ENCODE measurements at regions not wholly inside any gene's neighbourhood (a gene's known extent, or its start where the extent isn't known, plus 50 kb on each side); places are given as distances from the start of the nearest gene placed in this dataset.

DNA sequence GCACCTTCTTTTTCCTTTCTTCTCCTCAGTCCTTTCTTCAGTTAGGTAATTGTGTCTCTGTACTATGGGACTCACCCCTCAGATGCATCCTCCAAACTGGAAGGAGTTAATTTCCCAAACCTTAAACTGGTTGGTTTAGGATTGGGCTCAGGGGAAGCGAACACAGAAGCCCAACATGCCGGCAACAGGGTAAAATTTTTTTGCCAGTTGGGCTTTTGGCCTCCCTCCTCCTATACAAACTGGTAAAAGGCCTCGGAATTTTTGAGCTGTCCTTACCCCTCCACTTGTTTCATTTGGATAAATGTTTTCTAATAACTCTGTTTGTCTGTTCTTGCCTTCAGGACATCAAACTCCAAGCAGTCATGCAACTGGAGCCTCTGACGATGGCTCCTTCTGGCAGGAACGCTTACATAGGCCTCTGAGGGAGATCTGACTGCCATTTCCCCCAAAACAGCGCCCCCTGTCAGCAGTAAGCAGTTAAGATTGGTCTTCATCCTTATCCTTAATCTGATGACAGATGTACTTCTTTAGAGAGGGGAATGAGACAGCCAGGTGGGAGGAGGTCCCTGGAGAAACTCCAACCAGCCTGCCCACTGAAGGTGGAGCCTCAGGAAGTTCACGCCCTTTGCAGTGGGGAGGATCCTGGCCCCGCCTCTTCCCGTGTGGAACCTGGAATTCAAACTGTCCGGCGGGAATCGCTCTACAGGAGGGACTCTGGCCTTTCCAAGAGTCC, 57.8 kb upstream of the SPINK5 start:
- Mint-ChIP-seq H3K4me3 (ENCODE audit: unreplicated experiment) (no peak overlapping the region), H3K9me3 (ENCODE audit: unreplicated experiment) (peaks cover 16% of the 10 kb centered on the region), H3K27me3 (ENCODE audit: low read depth, unreplicated experiment) (no peaks in the 10 kb centered on the region), H3K36me3 (ENCODE audit: low read depth, unreplicated experiment) (peaks cover 4% of the 10 kb centered on the region), H3K27ac (ENCODE audit: unreplicated experiment) (no peak overlapping the region), H3K4me1 (ENCODE audit: low read depth, unreplicated experiment) (no peaks in the 10 kb centered on the region)
- H3K9me3 ChIP-seq (ENCODE audit: insufficient read depth, low read depth, low read length), result peaks cover 3% of the 10 kb centered on the region
- no peak overlapping the region for H3K9ac ChIP-seq (ENCODE audit: low read length)
- no peaks in the 10 kb centered on the region for H3K4me1 ChIP-seq (ENCODE audit: insufficient read depth, low read length)
- FAIRE-seq (no peak), DNase-seq (ENCODE audit: low read depth) (no peak)
- H3K27ac ChIP-seq (ENCODE audit: low read depth, low read length), result no peak overlapping the region
- H3K4me3 ChIP-seq (ENCODE audit: insufficient read depth, low read depth, low read length), result no peak overlapping the region
- no peaks in the 10 kb centered on the region for H3K36me3 ChIP-seq (ENCODE audit: insufficient read depth, low read length)
- no peaks in the 10 kb centered on the region for H3K79me2 ChIP-seq (ENCODE audit: insufficient read depth, low read length)
- H3K4me2 ChIP-seq (ENCODE audit: low read length), result no peak overlapping the region
- no peaks in the 10 kb centered on the region for H4K20me1 ChIP-seq (ENCODE audit: insufficient read depth, low read length)
- TF ChIP-seq, protein P1, sequence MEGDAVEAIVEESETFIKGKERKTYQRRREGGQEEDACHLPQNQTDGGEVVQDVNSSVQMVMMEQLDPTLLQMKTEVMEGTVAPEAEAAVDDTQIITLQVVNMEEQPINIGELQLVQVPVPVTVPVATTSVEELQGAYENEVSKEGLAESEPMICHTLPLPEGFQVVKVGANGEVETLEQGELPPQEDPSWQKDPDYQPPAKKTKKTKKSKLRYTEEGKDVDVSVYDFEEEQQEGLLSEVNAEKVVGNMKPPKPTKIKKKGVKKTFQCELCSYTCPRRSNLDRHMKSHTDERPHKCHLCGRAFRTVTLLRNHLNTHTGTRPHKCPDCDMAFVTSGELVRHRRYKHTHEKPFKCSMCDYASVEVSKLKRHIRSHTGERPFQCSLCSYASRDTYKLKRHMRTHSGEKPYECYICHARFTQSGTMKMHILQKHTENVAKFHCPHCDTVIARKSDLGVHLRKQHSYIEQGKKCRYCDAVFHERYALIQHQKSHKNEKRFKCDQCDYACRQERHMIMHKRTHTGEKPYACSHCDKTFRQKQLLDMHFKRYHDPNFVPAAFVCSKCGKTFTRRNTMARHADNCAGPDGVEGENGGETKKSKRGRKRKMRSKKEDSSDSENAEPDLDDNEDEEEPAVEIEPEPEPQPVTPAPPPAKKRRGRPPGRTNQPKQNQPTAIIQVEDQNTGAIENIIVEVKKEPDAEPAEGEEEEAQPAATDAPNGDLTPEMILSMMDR (IDR thresholded peaks at IDR 0.05; ENCODE audit: insufficient read depth, low read depth, low read length), result no peak
- TF ChIP-seq EZH2 (IDR thresholded peaks at IDR 0.05; ENCODE audit: insufficient read depth, low read length), result no peak
- no peak overlapping the region for H2AFZ ChIP-seq (ENCODE audit: low read depth, low read length)
- H3K27me3 ChIP-seq (ENCODE audit: insufficient read depth, low read length), result no peaks in the 10 kb centered on the region

DNA sequence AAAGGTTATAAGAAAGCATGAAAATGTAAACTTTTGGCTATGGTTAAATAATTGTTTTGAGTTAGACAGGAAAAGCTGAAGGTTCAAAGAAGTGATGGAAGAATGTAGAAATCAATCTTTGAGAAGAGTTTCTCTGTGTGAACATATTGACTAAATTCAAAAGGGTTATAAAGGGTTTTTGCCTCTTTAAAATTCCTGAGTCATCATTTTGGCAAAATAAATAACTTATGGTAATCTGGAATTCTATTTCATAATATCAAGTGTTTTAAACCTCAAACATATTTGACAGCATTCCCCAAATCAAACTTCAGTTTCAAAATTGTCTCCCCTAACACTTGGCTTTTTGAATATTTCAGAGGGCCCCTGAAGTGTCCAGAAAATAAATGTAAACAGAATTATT, 60.6 kb upstream of the SPINK5 start:
- Mint-ChIP-seq H3K27ac (ENCODE audit: unreplicated experiment) (no peak overlapping the region), H3K4me1 (ENCODE audit: low read depth, unreplicated experiment) (no peaks in the 10 kb centered on the region), H3K36me3 (ENCODE audit: low read depth, unreplicated experiment) (peaks cover 4% of the 10 kb centered on the region), H3K27me3 (ENCODE audit: low read depth, unreplicated experiment) (no peaks in the 10 kb centered on the region), H3K9me3 (ENCODE audit: unreplicated experiment) (peaks cover 22% of the 10 kb centered on the region), H3K4me3 (ENCODE audit: unreplicated experiment) (no peak overlapping the region)
- H3K36me3 ChIP-seq (ENCODE audit: insufficient read depth, low read length), result no peaks in the 10 kb centered on the region
- no peaks in the 10 kb centered on the region for H3K4me1 ChIP-seq (ENCODE audit: insufficient read depth, low read length)
- DNase-seq (ENCODE audit: low read depth) (no peak), FAIRE-seq (no peak)
- no peak overlapping the region for H3K9ac ChIP-seq (ENCODE audit: low read length)
- no peak for TF ChIP-seq EZH2 (IDR thresholded peaks at IDR 0.05; ENCODE audit: insufficient read depth, low read length)
- TF ChIP-seq, protein P1 (IDR thresholded peaks at IDR 0.05; ENCODE audit: insufficient read depth, low read depth, low read length), result no peak
- no peaks in the 10 kb centered on the region for H3K79me2 ChIP-seq (ENCODE audit: insufficient read depth, low read length)
- no peak overlapping the region for H3K4me3 ChIP-seq (ENCODE audit: insufficient read depth, low read depth, low read length)
- no peak overlapping the region for H2AFZ ChIP-seq (ENCODE audit: low read depth, low read length)
- H3K4me2 ChIP-seq (ENCODE audit: low read length), result no peak overlapping the region
- H3K27me3 ChIP-seq (ENCODE audit: insufficient read depth, low read length), result no peaks in the 10 kb centered on the region
- H3K27ac ChIP-seq (ENCODE audit: low read depth, low read length), result no peak overlapping the region
- H4K20me1 ChIP-seq (ENCODE audit: insufficient read depth, low read length), result no peaks in the 10 kb centered on the region
- H3K9me3 ChIP-seq (ENCODE audit: insufficient read depth, low read depth, low read length), result peaks cover 7% of the 10 kb centered on the region

DNA sequence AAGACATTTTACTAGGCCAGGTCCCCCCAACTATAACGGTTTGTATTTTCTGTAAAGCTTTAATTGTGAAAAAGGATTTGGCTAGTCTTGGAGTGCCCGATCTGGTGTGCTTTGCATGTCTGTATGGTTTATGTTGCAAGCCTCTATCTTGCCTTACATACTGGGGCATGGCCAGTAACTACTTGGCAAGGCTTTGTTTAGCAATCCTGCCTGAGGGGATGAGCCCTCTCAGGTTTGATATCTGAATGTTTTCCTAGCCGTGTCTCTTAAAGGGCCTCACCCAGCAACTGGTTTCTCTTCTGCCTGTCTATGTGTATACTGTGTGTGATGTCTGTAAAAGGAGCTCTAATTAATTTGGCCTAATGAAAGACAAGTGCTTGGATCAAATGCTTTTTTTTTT, 61.3 kb upstream of the SPINK5 start:
- no peaks in the 10 kb centered on the region for H3K27me3 ChIP-seq (ENCODE audit: insufficient read depth, low read length)
- no peak overlapping the region for H3K9ac ChIP-seq (ENCODE audit: low read length)
- no peaks in the 10 kb centered on the region for H3K4me1 Mint-ChIP-seq (ENCODE audit: low read depth, unreplicated experiment)
- no peaks in the 10 kb centered on the region for H4K20me1 ChIP-seq (ENCODE audit: insufficient read depth, low read length)
- DNase-seq (ENCODE audit: low read depth) (no peak), FAIRE-seq (no peak)
- H3K4me3 Mint-ChIP-seq (ENCODE audit: unreplicated experiment), result no peak overlapping the region
- H3K4me3 ChIP-seq (ENCODE audit: insufficient read depth, low read depth, low read length), result no peak overlapping the region
- no peak overlapping the region for H3K4me2 ChIP-seq (ENCODE audit: low read length)
- peaks cover 4% of the 10 kb centered on the region for H3K36me3 Mint-ChIP-seq (ENCODE audit: low read depth, unreplicated experiment)
- peaks cover 22% of the 10 kb centered on the region for H3K9me3 Mint-ChIP-seq (ENCODE audit: unreplicated experiment)
- H2AFZ ChIP-seq (ENCODE audit: low read depth, low read length), result no peak overlapping the region
- no peak overlapping the region for H3K27ac Mint-ChIP-seq (ENCODE audit: unreplicated experiment)
- TF ChIP-seq, protein P1 (IDR thresholded peaks at IDR 0.05; ENCODE audit: insufficient read depth, low read depth, low read length), result no peak
- TF ChIP-seq EZH2 (IDR thresholded peaks at IDR 0.05; ENCODE audit: insufficient read depth, low read length), result no peak
- H3K4me1 ChIP-seq (ENCODE audit: insufficient read depth, low read length), result no peaks in the 10 kb centered on the region
- no peaks in the 10 kb centered on the region for H3K79me2 ChIP-seq (ENCODE audit: insufficient read depth, low read length)
- no peaks in the 10 kb centered on the region for H3K27me3 Mint-ChIP-seq (ENCODE audit: low read depth, unreplicated experiment)
- H3K9me3 ChIP-seq (ENCODE audit: insufficient read depth, low read depth, low read length), result peaks cover 7% of the 10 kb centered on the region
- no peaks in the 10 kb centered on the region for H3K36me3 ChIP-seq (ENCODE audit: insufficient read depth, low read length)
- no peak overlapping the region for H3K27ac ChIP-seq (ENCODE audit: low read depth, low read length)

Data from astrocyte (in vitro differentiated cells and primary cell).